ENCODE measurements at regions not wholly inside any gene's neighbourhood (a gene's known extent, or its start where the extent isn't known, plus 50 kb on each side); places are given as distances from the start of the nearest gene placed in this dataset.

GRCh38 chr1:58936973-58937372 lies 153.1 kb upstream of the JUN start:
- Histone ChIP-seq H3K4me1 (ENCODE audit: insufficient read depth, poor library complexity, severe bottlenecking) (peaks cover 17% of the 10 kb centered on the region), H3K27ac (ENCODE audit: poor library complexity, severe bottlenecking) (no peak overlapping the region), H3K4me3 (ENCODE audit: severe bottlenecking) (no peak overlapping the region), H3K27me3 (ENCODE audit: insufficient read depth, poor library complexity, severe bottlenecking) (no peaks in the 10 kb centered on the region), H3K9me3 (ENCODE audit: severe bottlenecking) (no peaks in the 10 kb centered on the region), H3K36me3 (ENCODE audit: low read depth) (no peaks in the 10 kb centered on the region)
- DNase-seq (ENCODE audit: low spot score): no peak
- no peak for ATAC-seq (ENCODE audit: low read depth)
- no peak for TF ChIP-seq CTCF (IDR thresholded peaks at IDR 0.05; ENCODE audit: poor library complexity, severe bottlenecking)

- H3K27ac ChIP-seq (ENCODE audit: poor library complexity, severe bottlenecking): no peak overlapping the region
- DNase-seq (ENCODE audit: low spot score): no peak
- H3K4me1 ChIP-seq (ENCODE audit: insufficient read depth, poor library complexity, severe bottlenecking): peaks cover 3% of the 10 kb centered on the region
- no peak for TF ChIP-seq CTCF (IDR thresholded peaks at IDR 0.05; ENCODE audit: poor library complexity, severe bottlenecking)
- no peaks in the 10 kb centered on the region for H3K9me3 ChIP-seq (ENCODE audit: severe bottlenecking)
- no peaks in the 10 kb centered on the region for H3K36me3 ChIP-seq (ENCODE audit: low read depth)
- no peak for ATAC-seq (ENCODE audit: low read depth)
- no peak overlapping the region for H3K4me3 ChIP-seq (ENCODE audit: severe bottlenecking)
- no peaks in the 10 kb centered on the region for H3K27me3 ChIP-seq (ENCODE audit: insufficient read depth, poor library complexity, severe bottlenecking)
Measured at GRCh38 chr1:58939146-58939545, 155.3 kb upstream of the JUN start.

GRCh38 chr1:58939666-58940370 lies 156.0 kb upstream of the JUN start:
- H3K4me3 ChIP-seq (ENCODE audit: severe bottlenecking): no peak overlapping the region
- no peak for DNase-seq (ENCODE audit: low spot score)
- no peak overlapping the region for H3K27ac ChIP-seq (ENCODE audit: poor library complexity, severe bottlenecking)
- peaks cover 3% of the 10 kb centered on the region for H3K4me1 ChIP-seq (ENCODE audit: insufficient read depth, poor library complexity, severe bottlenecking)
- no peak for ATAC-seq (ENCODE audit: low read depth)
- TF ChIP-seq CTCF (IDR thresholded peaks at IDR 0.05; ENCODE audit: poor library complexity, severe bottlenecking): no peak
- no peaks in the 10 kb centered on the region for H3K27me3 ChIP-seq (ENCODE audit: insufficient read depth, poor library complexity, severe bottlenecking)
- no peaks in the 10 kb centered on the region for H3K9me3 ChIP-seq (ENCODE audit: severe bottlenecking)
- no peaks in the 10 kb centered on the region for H3K36me3 ChIP-seq (ENCODE audit: low read depth)

- ATAC-seq (ENCODE audit: low read depth) (no peak), DNase-seq (ENCODE audit: low spot score) (no peak)
- H3K27ac ChIP-seq (ENCODE audit: poor library complexity, severe bottlenecking): no peak overlapping the region
- TF ChIP-seq CTCF (IDR thresholded peaks at IDR 0.05; ENCODE audit: poor library complexity, severe bottlenecking): no peak
- no peak overlapping the region for H3K4me3 ChIP-seq (ENCODE audit: severe bottlenecking)
- H3K9me3 ChIP-seq (ENCODE audit: severe bottlenecking): no peaks in the 10 kb centered on the region
- H3K4me1 ChIP-seq (ENCODE audit: insufficient read depth, poor library complexity, severe bottlenecking): peaks cover 3% of the 10 kb centered on the region
- no peaks in the 10 kb centered on the region for H3K27me3 ChIP-seq (ENCODE audit: insufficient read depth, poor library complexity, severe bottlenecking)
- H3K36me3 ChIP-seq (ENCODE audit: low read depth): no peaks in the 10 kb centered on the region
Measured at GRCh38 chr1:58941471-58942289, 157.8 kb upstream of the JUN start.
